ENCODE measurements at regions not wholly inside any gene's neighbourhood (a gene's known extent, or its start where the extent isn't known, plus 50 kb on each side); places are given as distances from the start of the nearest gene placed in this dataset.
"Not testable (repeated sequence)": the region's sequence is repeated elsewhere in the genome, so short reads cannot be mapped to it uniquely, and the experiment has no call there.

- H3K36me3 ChIP-seq (ENCODE audit: low read depth) = no peaks in the 10 kb centered on the region
- H3K27me3 ChIP-seq (ENCODE audit: insufficient read depth, poor library complexity, severe bottlenecking) = no peaks in the 10 kb centered on the region
- H3K27ac ChIP-seq (ENCODE audit: poor library complexity, severe bottlenecking) = no peak overlapping the region
- H3K4me3 ChIP-seq (ENCODE audit: severe bottlenecking) = no peak overlapping the region
- no peaks in the 10 kb centered on the region for H3K4me1 ChIP-seq (ENCODE audit: insufficient read depth, poor library complexity, severe bottlenecking)
- DNase-seq (ENCODE audit: low spot score) (no peak), ATAC-seq (ENCODE audit: low read depth) (no peak)
- no peaks in the 10 kb centered on the region for H3K9me3 ChIP-seq (ENCODE audit: severe bottlenecking)
- no peak for TF ChIP-seq CTCF (IDR thresholded peaks at IDR 0.05; ENCODE audit: poor library complexity, severe bottlenecking)
Measured at GRCh38 chr6:157746897-157747296, 76.1 kb upstream of the SNX9 start.

- Histone ChIP-seq H3K9me3 (ENCODE audit: severe bottlenecking) (no peaks in the 10 kb centered on the region), H3K36me3 (ENCODE audit: low read depth) (no peaks in the 10 kb centered on the region), H3K27me3 (ENCODE audit: insufficient read depth, poor library complexity, severe bottlenecking) (no peaks in the 10 kb centered on the region), H3K27ac (ENCODE audit: poor library complexity, severe bottlenecking) (no peak overlapping the region), H3K4me3 (ENCODE audit: severe bottlenecking) (no peak overlapping the region), H3K4me1 (ENCODE audit: insufficient read depth, poor library complexity, severe bottlenecking) (no peaks in the 10 kb centered on the region)
- no peak for TF ChIP-seq CTCF (IDR thresholded peaks at IDR 0.05; ENCODE audit: poor library complexity, severe bottlenecking)
- ATAC-seq (ENCODE audit: low read depth) = no peak
- DNase-seq (ENCODE audit: low spot score) = no peak
Measured at GRCh38 chr6:157747370-157747769, 75.7 kb upstream of the SNX9 start.

GRCh38 chr6:157748839-157749571 is 74.0 kb upstream of the SNX9 start:
- no peak overlapping the region for H3K4me3 ChIP-seq (ENCODE audit: severe bottlenecking)
- H3K9me3 ChIP-seq (ENCODE audit: severe bottlenecking) = no peaks in the 10 kb centered on the region
- no peak for ATAC-seq (ENCODE audit: low read depth)
- H3K36me3 ChIP-seq (ENCODE audit: low read depth) = no peaks in the 10 kb centered on the region
- H3K4me1 ChIP-seq (ENCODE audit: insufficient read depth, poor library complexity, severe bottlenecking) = no peaks in the 10 kb centered on the region
- DNase-seq (ENCODE audit: low spot score) = no peak
- no peak for TF ChIP-seq CTCF (IDR thresholded peaks at IDR 0.05; ENCODE audit: poor library complexity, severe bottlenecking)
- H3K27ac ChIP-seq (ENCODE audit: poor library complexity, severe bottlenecking) = no peak overlapping the region
- H3K27me3 ChIP-seq (ENCODE audit: insufficient read depth, poor library complexity, severe bottlenecking) = no peaks in the 10 kb centered on the region

GRCh38 chr6:157750973-157751372 is 72.1 kb upstream of the SNX9 start:
- H3K9me3 ChIP-seq (ENCODE audit: severe bottlenecking); H3K36me3 ChIP-seq (ENCODE audit: low read depth); H3K4me3 ChIP-seq (ENCODE audit: severe bottlenecking); H3K27ac ChIP-seq (ENCODE audit: poor library complexity, severe bottlenecking); H3K27me3 ChIP-seq (ENCODE audit: insufficient read depth, poor library complexity, severe bottlenecking); ATAC-seq (ENCODE audit: low read depth); DNase-seq (ENCODE audit: low spot score); H3K4me1 ChIP-seq (ENCODE audit: insufficient read depth, poor library complexity, severe bottlenecking): not testable (repeated sequence)

- Histone ChIP-seq H3K4me3 (ENCODE audit: severe bottlenecking) (no peak overlapping the region), H3K4me1 (ENCODE audit: insufficient read depth, poor library complexity, severe bottlenecking) (no peaks in the 10 kb centered on the region), H3K36me3 (ENCODE audit: low read depth) (no peaks in the 10 kb centered on the region), H3K27ac (ENCODE audit: poor library complexity, severe bottlenecking) (no peak overlapping the region), H3K27me3 (ENCODE audit: insufficient read depth, poor library complexity, severe bottlenecking) (no peaks in the 10 kb centered on the region), H3K9me3 (ENCODE audit: severe bottlenecking) (no peaks in the 10 kb centered on the region)
- TF ChIP-seq CTCF (IDR thresholded peaks at IDR 0.05; ENCODE audit: poor library complexity, severe bottlenecking) = no peak
- ATAC-seq (ENCODE audit: low read depth) (no peak), DNase-seq (ENCODE audit: low spot score) (no peak)
Measured at GRCh38 chr6:157751547-157752200, 71.4 kb upstream of the SNX9 start.

GRCh38 chr6:157752879-157753278 is 70.2 kb upstream of the SNX9 start:
- not testable (repeated sequence) for DNase-seq (ENCODE audit: low spot score); H3K4me1 ChIP-seq (ENCODE audit: insufficient read depth, poor library complexity, severe bottlenecking); H3K4me3 ChIP-seq (ENCODE audit: severe bottlenecking); ATAC-seq (ENCODE audit: low read depth); H3K36me3 ChIP-seq (ENCODE audit: low read depth); H3K9me3 ChIP-seq (ENCODE audit: severe bottlenecking); H3K27me3 ChIP-seq (ENCODE audit: insufficient read depth, poor library complexity, severe bottlenecking); H3K27ac ChIP-seq (ENCODE audit: poor library complexity, severe bottlenecking)
